ENCODE measurements at regions not wholly inside any gene's neighbourhood (a gene's known extent, or its start where the extent isn't known, plus 50 kb on each side); places are given as distances from the start of the nearest gene placed in this dataset.

DNA sequence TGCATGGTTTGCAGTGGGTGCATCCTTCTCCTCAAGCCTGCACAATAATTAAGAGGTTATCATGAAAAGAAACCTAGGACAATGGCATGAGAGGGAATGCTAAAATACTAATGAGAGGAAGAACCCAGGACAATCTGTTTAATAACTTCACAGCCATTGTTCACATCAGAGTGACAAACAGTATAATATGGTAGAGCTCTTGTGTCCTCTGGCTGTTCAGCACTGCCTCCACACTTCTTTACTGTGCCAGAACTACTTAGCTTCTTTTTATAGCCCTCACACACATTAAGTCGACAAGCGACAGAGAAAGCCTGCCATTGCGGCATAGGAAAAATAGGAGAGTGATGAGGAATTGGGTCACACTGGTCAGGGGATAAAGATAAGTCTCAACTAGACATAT, 65.0 kb upstream of the MEIS2 start:
- DNase-seq (ENCODE audit: low read depth in 2 of 2): no peak

DNA sequence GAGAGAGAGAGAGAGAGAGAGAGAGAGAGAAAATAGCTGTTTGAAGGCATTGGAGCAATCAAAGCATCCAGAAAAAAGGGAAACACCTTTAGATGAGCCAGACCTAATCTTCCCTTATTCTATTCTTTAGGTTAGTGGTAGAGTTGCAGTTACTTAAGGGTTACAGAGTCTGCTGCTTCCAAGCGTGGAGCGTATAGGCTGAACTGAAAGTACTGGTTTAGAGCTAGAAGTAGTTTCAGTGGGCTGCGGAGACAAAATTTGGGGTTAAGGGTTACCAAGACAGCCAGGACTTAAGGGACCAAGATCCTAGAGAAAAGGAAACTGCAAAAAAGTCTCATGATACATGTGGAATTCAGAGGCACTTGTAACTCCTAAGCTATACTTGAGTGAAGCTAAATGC, 66.1 kb upstream of the MEIS2 start:
- DNase-seq (ENCODE audit: low read depth in 2 of 2): no peak

DNA sequence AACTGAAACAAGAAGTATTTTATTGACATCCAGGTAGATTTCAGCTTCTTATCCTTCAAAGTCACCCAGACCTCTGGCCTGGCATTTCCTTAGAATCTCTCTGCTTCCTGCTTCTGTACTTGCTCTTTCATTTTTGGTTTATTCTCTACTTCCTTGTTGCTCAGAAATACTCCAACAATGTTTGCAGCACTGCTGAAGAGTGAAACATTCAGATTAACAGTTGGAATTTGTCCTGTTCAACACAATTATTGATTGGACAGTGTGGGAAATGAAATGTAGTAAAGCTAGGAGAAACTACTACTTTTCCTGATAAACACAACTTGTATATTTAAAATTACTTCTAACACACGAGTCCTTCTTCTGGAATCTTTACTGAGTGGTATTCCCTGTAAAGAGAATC, 81.0 kb upstream of the MEIS2 start:
- no peak for DNase-seq (ENCODE audit: low read depth in 2 of 2)

DNA sequence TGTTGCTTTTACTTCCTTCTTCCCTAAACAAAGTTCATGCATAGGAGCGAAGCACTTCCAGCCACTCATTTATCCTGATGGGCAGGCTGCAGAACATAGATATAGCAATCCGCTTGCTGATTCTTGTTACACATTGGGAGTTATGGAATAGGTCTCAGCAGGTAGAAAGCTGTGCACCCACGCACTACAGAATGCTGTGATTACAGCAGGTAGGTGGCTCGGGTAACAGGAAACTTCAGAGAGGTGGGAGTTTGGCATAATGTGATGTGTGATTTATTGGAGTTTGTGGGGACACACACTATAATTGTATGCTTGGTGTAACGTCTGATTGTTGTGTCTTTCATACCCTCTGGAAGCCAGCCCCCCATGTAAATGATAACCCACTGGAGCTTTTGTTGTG, 99.2 kb upstream of the MEIS2 start:
- DNase-seq (ENCODE audit: low read depth in 2 of 2): no peak

DNA sequence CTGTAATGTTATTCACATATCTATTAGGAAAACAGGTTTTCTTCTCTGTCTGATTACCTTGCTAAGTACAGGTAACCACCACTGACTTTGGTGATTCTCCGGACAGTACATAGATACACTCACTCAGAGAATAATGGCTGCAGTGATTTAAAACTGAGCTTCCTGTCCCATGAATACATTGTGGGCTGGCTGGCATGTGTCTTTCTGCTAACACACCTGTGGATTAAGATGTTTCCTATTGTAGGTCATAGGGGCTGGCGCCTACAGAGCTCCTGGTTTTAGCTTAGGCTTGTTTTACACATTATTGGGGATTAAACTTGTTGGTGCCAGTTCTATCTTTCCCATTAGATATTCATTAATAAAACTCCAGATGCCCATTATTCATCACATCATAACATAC, 102.7 kb upstream of the MEIS2 start:
- DNase-seq (ENCODE audit: low read depth in 2 of 2): no peak

DNA sequence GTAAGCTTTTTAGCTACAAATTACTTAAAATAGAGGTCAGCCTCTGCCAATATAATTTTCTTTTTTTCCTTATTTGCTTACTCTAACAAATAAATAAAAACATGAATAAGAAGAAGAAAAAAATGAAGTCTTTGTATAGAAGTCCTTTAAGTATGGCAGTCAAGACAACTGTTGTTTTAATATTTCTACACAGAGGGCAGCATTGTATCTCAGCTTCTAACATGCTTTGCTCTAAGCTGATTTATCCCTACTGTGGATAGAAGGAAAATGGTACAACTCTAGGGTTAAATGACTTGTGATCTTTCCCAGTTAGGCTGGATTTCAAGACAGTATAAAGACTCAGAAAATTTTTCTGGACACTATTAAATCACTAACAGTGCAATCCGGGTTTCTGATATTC, 104.3 kb upstream of the MEIS2 start:
- no peak for DNase-seq (ENCODE audit: low read depth in 2 of 2)

DNA sequence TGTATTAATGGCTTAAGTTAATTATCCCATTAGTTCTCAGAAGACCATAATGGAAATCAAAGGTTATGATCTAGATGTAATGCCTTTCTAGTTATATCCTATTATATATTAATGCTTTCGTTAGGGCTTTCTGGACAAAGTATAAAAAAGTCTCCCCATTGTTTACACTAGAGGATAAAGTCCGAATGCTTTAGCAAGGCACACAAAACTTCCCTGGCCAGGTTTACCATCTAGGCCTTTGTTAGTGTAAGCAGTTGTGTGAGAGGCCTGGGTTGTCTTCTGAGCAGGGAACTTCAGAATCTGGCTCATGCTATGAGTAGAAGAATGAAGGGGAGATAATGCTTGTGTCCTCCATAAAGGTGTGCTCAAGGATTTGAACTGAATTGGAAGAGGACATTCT, 106.3 kb upstream of the MEIS2 start:
- no peak for DNase-seq (ENCODE audit: low read depth in 2 of 2)

DNA sequence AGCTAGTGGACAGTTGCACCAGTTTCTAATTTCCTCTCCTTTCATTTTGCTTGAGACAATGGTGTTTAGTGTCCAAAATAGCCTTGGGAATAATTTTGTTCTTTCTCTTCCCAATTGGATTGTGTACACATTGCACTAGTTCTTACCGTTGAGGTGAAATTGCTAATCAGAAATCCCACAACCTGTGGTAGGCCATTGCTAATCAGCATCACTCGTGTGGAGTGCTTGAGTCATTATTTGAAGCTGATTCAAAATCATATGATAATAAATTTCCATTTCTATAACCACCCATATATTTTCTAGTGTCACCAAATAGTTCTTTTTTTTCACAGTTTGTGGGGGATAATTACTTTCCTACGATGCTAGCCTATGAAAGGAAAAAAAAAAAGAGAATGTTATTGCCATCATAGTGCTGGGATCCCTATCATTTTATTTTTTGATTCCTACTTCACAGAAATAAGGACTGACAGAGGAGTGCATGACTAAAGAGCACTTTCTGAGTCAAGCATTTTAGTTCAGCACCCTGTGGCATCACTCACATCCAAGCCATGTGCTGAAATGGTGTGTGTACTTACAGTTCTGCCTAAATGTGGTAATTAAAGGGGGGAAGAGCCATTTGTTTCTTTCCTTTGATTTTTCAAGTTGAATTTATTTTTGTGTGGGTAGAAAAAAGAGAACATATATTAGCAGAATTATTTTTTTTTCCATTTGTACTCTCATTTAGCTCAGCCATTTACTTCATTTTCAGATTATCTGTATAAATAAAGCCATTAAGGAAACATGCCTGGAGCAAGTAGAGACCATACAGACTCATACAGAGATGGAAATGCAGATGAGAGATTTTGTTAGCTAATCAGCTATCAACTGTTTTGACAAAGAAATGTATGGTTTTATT, 108.0 kb upstream of the MEIS2 start:
- no peak for DNase-seq (ENCODE audit: low read depth in 2 of 2)

DNA sequence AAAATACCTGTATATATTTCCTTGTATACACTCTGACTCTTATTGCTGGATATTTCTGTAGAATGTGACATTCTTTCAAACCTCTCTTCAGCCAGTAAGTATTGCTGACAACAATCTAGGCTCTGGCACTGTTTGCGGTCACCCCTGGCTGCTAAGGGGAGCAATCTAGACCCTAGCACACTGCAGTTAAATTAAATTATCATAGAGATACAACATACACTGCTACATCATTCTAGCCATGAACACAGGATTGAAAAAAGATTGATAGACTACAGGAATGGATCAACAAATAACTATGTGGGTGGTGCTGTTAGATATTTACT, 108.7 kb upstream of the MEIS2 start:
- DNase-seq (ENCODE audit: low read depth in 2 of 2): no peak

DNA sequence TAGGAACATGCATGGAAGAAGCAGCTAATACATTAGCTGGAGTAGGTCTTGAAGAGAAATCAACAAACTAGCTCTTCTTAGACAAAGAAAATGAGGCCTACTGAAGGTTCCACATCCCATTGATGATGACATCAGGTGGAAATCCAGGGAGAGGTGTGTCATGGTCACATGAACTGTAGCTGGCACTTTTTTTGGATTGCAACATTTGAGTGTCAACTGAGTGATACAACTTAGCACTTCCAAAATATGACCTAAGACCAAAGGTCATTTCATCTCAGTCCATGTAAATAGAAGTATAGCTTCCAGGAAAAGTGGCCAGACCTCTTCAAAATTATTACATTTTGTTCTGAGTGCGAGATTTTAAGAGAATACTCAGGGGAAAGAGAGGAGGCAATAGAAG, 117.2 kb upstream of the MEIS2 start:
- DNase-seq (ENCODE audit: low read depth in 2 of 2): no peak

DNA sequence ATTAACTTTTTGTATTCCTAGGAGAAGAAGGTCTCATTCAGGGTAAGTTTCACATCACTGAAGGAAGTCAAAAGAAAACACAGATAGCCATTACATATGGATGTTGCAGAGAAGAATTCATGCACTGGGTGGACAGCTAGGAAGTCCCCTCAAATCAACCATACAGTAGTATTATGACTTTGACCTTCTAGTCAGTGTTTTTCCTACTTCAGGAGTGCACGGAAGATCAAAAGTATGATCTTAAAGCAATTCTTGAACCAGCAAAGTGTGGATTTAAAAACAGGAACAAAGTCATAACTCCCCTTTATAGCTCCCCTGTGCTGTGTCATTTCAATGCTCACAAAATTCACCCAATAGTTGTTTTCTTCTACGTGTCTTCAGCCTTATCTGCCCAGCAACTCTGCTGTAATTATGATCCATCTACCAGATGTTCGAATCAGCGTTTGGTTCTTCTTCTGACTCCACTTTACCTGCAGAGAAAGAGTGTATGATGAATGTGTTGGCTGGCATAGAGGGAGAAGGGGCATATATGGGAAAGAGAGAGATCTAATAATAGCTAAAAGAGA, 118.1 kb upstream of the MEIS2 start:
- no peak for DNase-seq (ENCODE audit: low read depth in 2 of 2)

DNA sequence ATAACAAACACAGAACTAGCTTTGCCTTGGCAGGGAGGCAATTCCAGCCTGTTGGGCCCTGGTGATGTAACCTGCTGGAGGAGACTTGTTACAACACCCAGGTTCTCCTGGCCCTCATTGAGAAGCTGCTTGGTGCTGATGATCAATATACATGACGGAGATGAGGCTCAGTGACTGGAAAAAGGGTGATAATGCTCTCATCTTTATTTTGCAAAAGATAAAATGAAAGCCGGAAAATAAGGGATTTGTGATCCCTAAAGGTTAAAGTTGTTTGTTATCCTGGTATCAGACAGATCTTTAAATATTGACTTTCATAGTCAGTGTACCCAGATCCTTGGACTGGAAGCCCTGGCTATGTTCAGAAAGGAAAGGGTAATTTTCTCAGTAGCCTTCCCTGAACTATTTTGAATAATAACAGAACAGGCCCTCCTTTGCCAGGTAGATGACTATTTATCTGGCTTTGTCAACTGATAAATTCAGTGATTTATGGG, 118.9 kb upstream of the MEIS2 start:
- no peak for DNase-seq (ENCODE audit: low read depth in 2 of 2)

DNA sequence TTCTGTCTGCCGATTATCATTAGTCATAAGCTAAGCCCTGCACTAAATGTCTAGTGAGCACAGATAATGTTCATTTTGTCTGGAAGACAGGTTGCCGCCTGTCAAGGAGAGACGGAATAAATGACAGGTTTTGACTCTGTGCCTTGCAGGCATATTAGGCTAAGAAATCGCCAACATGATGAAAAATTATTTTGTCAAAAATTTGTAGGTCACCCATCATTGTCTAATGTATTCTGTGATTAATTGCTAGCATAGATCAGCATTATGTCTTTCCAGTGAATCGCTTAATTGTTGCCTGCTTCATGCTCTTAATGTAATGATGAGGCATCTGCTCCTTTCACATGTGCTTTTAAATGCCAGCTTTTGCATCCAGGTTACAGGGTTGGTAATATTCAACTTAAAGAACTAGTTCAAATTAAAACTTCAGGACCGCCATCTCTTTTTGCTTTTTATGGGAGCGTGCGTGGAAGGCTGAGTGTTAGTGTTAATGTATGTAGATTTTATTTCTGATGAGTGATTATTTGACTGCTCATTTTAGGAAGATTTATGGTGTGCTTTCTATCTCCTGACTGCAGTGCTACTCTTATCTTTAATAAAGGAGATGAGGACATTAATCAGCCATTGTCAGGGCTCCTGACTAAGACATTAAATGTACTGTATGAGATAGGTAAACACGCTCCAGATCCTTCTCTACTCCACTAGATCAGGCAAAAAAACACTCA, 120.8 kb upstream of the MEIS2 start:
- no peak for DNase-seq (ENCODE audit: low read depth in 2 of 2)

DNA sequence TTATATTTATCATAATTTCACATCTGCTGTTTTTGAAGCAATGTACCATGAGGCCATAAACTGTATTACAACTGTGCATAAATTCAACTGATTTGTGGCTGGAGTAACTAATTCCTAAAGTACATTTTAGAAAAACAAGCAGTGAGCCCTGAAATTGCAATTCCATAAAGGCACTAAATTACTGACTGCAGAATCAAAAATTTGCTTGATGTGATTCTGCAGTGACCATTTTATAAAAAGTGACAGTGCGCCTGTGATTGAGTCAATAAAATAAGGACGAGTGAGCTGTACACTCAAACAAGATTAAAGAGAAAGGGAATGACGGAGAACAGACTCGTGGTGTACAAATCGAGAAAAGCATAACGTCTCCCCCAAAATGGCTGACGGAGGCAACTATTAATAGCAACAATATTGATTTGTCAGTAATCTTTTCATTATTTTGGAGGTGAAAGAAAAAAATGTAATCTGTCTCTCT, 121.4 kb upstream of the MEIS2 start:
- DNase-seq (ENCODE audit: low read depth in 2 of 2): no peak

DNA sequence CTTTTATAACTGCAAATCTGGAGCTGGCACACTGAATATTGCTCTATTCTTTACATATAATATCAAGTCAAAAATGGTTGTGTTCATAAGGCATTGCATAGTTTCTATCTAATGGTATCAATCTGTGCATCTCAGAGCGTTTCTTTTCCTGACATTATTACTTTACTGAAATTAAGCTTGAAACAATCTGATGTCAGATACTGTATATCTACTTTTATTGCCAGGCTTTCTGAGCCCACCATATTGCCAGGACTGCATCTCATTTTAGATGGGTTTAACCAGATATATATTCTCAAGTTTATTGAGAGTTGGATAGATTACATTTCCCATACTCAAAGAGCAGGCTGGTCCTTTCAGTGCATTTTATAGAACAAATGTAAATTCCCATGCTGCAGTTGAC, 122.7 kb upstream of the MEIS2 start:
- DNase-seq (ENCODE audit: low read depth in 2 of 2): no peak

DNA sequence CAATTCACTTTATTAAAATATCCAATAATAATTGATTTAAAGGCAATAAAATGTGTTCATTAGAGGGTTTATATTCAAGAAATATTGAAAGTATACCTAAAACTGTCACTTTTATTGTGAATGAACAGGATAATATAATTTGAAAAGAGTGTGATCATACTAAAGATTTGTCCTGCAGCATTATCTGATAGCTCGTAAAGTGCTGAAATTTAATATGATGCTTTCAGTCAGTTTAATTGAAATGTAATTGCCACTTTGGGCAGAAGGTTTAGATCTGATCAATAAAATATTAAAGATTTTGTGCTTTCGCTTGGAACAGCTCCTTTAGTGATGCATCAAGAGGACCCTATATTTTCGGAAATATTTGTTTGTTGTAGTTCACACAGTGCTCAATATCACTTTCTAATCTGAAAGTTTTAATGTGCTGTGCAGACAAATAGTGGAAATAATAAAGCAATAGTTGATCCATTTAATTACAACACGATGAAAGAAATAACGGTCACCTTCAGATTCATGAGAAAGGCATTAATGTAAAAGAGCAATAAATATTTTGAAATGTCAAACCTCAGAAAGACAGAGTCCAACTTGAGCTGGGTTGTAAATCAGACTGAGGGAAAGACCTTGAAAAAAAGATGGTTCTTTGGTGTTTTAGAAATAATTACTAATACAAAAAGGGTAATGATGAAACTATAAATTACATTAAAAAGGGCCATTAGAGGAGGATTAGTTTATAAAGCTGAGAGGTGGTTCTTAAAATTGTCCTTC, 129.7 kb upstream of the MEIS2 start:
- no peak for DNase-seq (ENCODE audit: low read depth in 2 of 2)

DNA sequence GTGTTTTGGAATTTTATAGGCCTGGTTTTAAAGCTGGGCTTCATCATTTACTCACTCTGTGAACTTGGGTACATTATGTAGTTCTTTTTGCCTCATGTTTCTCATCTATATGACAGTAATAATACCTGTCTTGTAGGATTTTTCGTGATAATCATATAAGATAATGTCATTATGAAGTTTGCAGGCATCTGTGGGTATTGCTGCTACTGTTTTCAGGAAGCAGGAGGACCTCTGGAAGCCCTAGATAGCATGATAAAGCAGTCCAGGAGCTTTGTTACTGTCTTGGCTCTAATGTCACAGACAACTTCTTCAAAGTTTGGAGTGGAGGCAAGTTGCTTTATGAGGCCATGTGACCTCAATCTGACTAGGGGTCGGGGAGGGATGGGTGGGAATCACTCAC, 145.0 kb upstream of the MEIS2 start:
- DNase-seq (ENCODE audit: low read depth in 2 of 2): no peak

DNA sequence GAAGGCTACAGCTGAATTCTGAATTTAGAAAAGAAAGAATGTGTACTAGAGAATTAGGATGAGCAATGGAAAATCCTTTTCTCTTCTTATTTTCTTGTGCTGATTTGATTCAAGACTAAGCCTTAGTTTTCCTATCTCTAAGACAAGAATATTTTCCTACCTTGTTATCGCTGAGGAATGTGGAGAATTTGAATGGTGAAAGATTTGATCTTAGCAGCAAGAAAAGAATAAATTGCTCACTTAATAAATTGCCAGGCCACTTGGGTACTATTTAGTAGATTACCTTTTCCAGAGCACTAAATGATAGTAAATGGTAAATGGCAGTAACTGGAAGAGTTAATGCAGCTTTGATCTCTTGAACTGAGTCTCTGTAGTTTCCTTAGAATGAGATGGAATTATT, 145.7 kb upstream of the MEIS2 start:
- no peak for DNase-seq (ENCODE audit: low read depth in 2 of 2)

DNA sequence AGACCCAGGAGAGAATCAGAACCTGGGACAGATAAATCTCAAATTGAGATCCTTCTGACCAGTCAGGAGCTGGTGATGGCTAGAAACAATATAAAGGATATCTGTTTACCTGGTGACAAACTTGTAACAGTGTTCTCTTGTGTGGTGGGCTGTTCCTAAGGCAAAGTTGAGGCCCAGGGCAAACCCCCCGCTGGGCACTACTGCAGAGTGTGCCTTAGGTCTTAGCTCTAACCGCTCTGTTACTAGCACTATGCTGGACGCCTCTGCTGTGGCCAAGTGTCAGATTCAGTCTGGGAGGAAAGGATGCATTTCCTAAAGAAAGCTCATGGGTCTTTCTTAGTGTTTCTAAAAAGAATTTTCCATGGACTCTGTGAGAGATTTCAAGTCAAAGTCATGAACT, 146.5 kb upstream of the MEIS2 start:
- DNase-seq (ENCODE audit: low read depth in 2 of 2): no peak

DNA sequence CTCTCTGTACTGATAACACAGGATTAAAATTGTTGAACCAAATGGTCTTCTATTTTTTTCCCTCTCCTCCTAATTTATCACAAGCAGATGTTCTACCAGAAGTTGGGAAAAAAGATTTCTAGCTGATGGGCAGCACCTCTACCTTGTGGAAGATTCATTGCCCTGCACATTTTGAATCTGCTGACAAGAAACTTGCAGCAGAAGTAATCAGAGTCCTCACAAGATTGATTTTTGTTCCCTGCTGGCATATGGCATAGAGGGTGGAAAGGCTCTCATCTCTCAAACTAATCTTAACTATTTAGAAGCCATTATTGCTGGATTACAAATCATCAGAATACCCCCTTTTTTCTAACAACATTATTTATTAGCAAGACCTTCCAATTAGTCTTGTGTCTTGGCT, 148.9 kb upstream of the MEIS2 start:
- no peak for DNase-seq (ENCODE audit: low read depth in 2 of 2)

DNA sequence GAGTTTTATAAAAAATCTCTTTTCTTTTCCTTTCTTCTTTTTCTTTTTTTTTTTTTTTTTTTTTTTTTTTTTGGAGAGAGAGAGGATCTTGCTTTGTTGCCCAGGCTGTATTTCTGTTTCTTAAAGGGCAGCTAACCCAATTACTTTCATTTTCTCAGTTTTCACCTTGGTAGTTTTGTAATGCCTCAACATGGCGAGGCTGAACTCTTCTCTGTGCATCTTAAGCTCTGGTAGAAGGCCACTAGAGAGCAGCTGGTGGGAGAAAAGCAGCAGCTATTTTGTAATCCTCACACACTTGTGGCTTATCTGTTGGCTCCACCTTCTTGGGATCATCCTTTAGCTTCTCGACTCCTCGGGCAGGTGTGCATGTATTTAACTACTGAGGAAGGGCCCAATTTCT, 152.2 kb upstream of the MEIS2 start:
- no peak for DNase-seq (ENCODE audit: low read depth in 2 of 2)

DNA sequence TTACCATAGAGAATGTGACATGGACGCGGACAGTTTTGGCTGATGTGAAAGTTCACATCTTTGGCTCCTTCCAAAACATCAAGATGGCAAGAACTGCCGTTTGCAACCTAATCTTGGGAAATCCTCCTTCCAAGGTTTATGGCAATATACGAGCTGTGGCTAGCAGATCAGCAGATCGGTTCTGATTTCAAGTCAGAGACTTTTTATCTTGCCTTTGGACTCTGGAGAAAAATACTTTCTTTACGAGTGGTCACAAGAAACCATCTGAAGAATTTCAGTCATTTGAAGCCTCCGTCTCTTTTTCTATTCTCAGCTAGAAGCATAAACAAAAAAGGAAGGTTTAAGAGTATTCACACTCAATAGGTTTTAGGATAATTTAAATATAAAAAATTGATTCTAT, 153.5 kb upstream of the MEIS2 start:
- DNase-seq (ENCODE audit: low read depth in 2 of 2): no peak
